Motor neuron (in vitro differentiated cells): ENCODE measurements at regions not wholly inside any gene's neighbourhood (a gene's known extent, or its start where the extent isn't known, plus 50 kb on each side); places are given as distances from the start of the nearest gene placed in this dataset.
A peak's percentile ranks its signal among the peaks of the same experiment; 100 is the strongest.
"Not testable (repeated sequence)": the region's sequence is repeated elsewhere in the genome, so short reads cannot be mapped to it uniquely, and the experiment has no call there.

Source experiments
- ATAC-seq, 8 experiments: fragments of 200-7000 bp; cut with Tn5 transposase; replicated peaks in 6 of 8; 2 replicates each; pipeline ENCODE4 v1.8.0; 2021; ENCODE audit warnings: mild to moderate bottlenecking in 8 of 8, moderate library complexity in 8 of 8
- H3K27ac ChIP-seq, 2 donors: fragments of 250-450 bp; sonication (Bioruptor Pico); 2 replicates each; pipeline ENCODE4 v1.9.0; 2021; ENCODE audit warnings: antibody characterized with exemption in 2 of 2, mild to moderate bottlenecking in 2 of 2, moderate library complexity in 1 of 2
- H3K4me1 ChIP-seq, 2 donors: fragments of 250-450 bp; sonication (Bioruptor Pico); replicated peaks in 1 of 2; 2 replicates each; pipeline ENCODE4 v1.6.1; 2021; ENCODE audit warnings: antibody characterized with exemption in 2 of 2, mild to moderate bottlenecking in 2 of 2, moderate library complexity in 1 of 2
- H3K4me3 ChIP-seq, 5 donors: fragments of 250-450 bp; sonication (Bioruptor Pico); 2 replicates each; pipeline ENCODE4 v1.9.0; 2021; ENCODE audit warnings: antibody characterized with exemption in 5 of 5, mild to moderate bottlenecking in 5 of 5, moderate library complexity in 4 of 5
- WGBS, 10 experiments: fragments of 450-650 bp; shearing (Covaris generic); methylation state at CpG; one replicate each; pipeline ENCODE4 v1.0.0; 2022; 5-methylcytosine and 5-hydroxymethylcytosine counted together
- in situ Hi-C, 9 experiments: fragments of 400-800 bp; cut with MboI; loops; one replicate each; pipeline ENCODE4 v1.15.0; 2021; ENCODE audit warnings: low sequenced_read_pairs in 9 of 9, low pct_unique_long_range_greater_than_20kb in 2 of 9; ENCODE audit not compliant: unreplicated experiment in 9 of 9

DNA sequence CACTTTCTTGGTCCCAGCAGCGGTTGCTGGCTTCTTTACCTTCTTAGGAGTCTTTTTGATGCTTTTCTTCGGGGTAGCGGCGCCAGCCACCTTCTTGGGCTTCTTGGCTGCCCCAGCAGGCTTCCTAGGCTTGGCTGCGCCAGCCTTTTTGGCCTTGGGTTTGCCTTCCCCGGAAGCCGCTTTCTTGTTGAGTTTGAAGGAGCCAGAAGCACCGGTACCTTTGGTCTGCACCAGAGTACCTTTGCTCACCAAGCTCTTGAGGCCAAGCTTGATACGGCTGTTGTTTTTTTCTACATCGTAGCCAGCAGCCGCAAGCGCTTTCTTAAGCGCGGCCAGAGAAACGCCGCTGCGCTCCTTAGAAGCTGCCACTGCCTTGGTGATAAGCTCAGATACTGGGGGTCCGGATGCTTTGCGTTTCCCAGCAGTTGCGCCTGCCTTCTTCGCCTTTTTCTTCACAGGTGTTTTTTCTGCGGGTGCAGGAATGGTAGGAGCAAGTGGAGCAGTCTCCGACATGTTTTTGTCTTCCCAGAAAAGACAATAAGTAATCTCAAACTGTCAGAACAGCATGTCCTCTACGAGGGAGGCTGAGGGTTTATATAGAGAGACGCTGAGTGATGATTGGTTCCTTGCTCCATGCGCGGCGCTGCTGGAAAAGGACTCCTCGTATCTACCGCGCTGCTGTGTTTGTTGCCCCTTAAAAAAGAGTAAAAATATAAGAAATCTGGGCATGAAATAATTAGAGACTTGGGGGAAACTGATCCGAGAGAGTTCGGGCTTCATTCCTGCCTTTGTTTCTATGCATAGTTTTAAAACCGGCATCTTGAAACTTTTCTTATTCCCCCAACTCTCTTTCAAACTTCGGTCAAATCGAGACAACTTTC is 130.3 kb upstream of the BTN3A2 start:
- Histone ChIP-seq H3K27ac (peak overlapping the region in 1 of 2 donors; percentile 8), H3K4me1 (peaks cover 9 to 11% of the 10 kb centered on the region in 2 donors), H3K4me3 (peak overlapping the region; percentile 49 to 66 (median 52))
- in situ Hi-C loops, result no loop called here
- WGBS, 10 experiments, result 0 to 9% (median 3%) methylated on average over 1 to 19 of the region's 36 CpGs
- peak; percentile 76 to 91 (median 87) for ATAC-seq

GRCh38 chr6:26235302-26235670 is 129.7 kb upstream of the BTN3A2 start:
- WGBS, 10 experiments, result 0 to 39% (median 8%) methylated on average over 1 to 3 of the region's 3 CpGs; no CpG with 5 or more reads in 2 of the 10 experiments
- H3K27ac ChIP-seq, result no peak overlapping the region
- ATAC-seq, result no peak
- H3K4me1 ChIP-seq, result peaks cover 9 to 11% of the 10 kb centered on the region in 2 donors
- peak overlapping the region; percentile 49 to 66 (median 52) for H3K4me3 ChIP-seq
- in situ Hi-C loops, result no loop called here

- in situ Hi-C loops, H3K27ac ChIP-seq, ATAC-seq, H3K4me3 ChIP-seq, H3K4me1 ChIP-seq: not testable (repeated sequence)
- WGBS, 10 experiments, result 94 to 100% (median 97%) methylated on average over 1 to 17 of the region's 18 CpGs
Measured at GRCh38 chr6:26239415-26239814, 125.6 kb upstream of the BTN3A2 start.

GRCh38 chr6:26240157-26241032 is 124.6 kb upstream of the BTN3A2 start:
- H3K4me3 ChIP-seq, result peak overlapping the region in 3 of 5 donors; percentile 5 to 31 (median 25)
- H3K27ac ChIP-seq, result no peak overlapping the region
- 1 to 88% (median 55%) methylated on average over 3 to 38 of the region's 49 CpGs for WGBS, 10 experiments
- no peaks in the 10 kb centered on the region for H3K4me1 ChIP-seq
- in situ Hi-C loops, result no loop called here
- peak in 4 of 8 experiments; percentile 24 to 87 (median 81) for ATAC-seq

- peak in 3 of 8 experiments; percentile 2 to 27 (median 5) for ATAC-seq
- 21 to 100% (median 75%) methylated on average over 1 to 24 of the region's 38 CpGs; no CpG with 5 or more reads in 2 of the 10 experiments for WGBS, 10 experiments
- no peak overlapping the region for H3K27ac ChIP-seq
- H3K4me3 ChIP-seq, result peak overlapping the region in 2 of 5 donors; percentile 25 to 31
- in situ Hi-C loops, result no loop called here
- H3K4me1 ChIP-seq, result no peaks in the 10 kb centered on the region
Measured at GRCh38 chr6:26241033-26241895, 123.7 kb upstream of the BTN3A2 start.

DNA sequence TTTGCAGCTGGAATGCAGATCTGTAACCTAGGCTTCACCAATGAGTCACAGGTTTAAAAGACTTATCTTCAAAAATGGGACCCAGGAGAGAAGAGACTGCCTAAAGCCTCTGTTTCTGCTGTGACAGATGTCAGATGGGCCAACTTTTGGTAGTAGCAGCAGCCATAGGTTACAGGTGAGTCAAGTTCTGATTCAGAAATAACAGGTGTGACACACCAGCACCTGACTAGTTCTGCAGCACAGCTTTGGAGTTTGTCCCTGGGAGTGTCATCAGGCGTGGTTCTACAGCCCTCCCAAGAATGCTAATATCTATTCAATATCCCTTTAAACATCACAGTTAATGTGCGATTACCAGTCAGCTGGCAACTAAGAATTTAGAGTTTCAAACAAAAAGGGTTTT is 121.9 kb upstream of the BTN3A2 start:
- WGBS, 10 experiments, result 13 to 100% (median 72%) methylated on average over 1 to 2 of the region's 2 CpGs; no CpG with 5 or more reads in 2 of the 10 experiments
- Histone ChIP-seq H3K4me1 (no peaks in the 10 kb centered on the region), H3K27ac (no peak overlapping the region), H3K4me3 (no peak overlapping the region)
- in situ Hi-C loops, result no loop called here
- peak in 1 of 8 experiments; percentile 3 for ATAC-seq

DNA sequence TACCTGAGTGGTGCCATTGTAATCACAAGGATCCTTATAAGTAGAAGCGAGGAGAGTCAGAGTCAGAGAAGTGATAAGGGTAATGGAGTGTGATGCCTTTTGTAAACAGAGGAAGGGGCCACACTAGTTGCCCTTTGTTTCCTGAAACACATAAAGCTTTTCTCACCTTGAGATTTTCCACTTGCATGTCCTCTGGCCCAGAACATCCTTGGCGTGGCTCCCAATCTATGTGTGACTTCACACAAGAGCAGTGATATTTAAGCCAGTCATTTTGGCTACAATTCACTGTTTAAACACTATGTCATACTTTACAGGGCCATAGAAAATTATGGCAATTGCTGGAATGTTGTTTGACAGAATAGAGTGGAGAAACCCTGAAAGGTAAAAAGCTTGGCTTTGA is 121.2 kb upstream of the BTN3A2 start:
- Histone ChIP-seq H3K4me3 (no peak overlapping the region), H3K4me1 (no peaks in the 10 kb centered on the region), H3K27ac (no peak overlapping the region)
- in situ Hi-C loops, result no loop called here
- ATAC-seq, result no peak
- WGBS, 10 experiments, result 60 to 100% (median 81%) methylated on average over 1 to 2 of the region's 2 CpGs; no CpG with 5 or more reads in 2 of the 10 experiments

DNA sequence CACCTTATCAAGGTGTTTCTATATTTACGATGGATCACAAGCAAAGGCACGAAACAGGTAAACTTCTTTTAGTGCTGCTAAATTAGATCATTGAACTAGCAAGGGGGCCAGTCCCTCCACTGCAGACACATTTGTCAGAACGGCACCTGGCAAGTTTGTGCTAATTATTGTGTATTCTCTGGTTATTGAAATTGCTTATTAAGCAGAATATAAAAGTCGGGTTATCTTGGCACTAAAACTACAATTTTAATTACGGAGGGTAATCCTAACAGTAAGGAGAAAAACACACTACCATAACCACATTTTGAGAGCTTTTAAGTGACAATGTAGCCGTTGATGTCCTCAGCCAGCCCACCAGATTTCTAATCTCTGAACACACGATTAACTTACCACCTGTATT is 118.9 kb upstream of the BTN3A2 start:
- ATAC-seq, result no peak
- Histone ChIP-seq H3K4me1 (peaks cover 0 to 4% of the 10 kb centered on the region in 2 donors), H3K4me3 (no peak overlapping the region), H3K27ac (no peak overlapping the region)
- in situ Hi-C loops, result no loop called here
- WGBS, 10 experiments, result 65 to 100% (median 95%) methylated on average over 3 to 7 of the region's 7 CpGs; no CpG with 5 or more reads in 1 of the 10 experiments

GRCh38 chr6:26246553-26246952 is 118.4 kb upstream of the BTN3A2 start:
- ATAC-seq, result no peak
- in situ Hi-C loops, result no loop called here
- Histone ChIP-seq H3K4me1 (peaks cover 0 to 4% of the 10 kb centered on the region in 2 donors), H3K27ac (no peak overlapping the region), H3K4me3 (no peak overlapping the region)
- 72 to 100% (median 96%) methylated on average over 2 to 17 of the region's 28 CpGs; no CpG with 5 or more reads in 2 of the 10 experiments for WGBS, 10 experiments

GRCh38 chr6:26249707-26249956 is 115.4 kb upstream of the BTN3A2 start:
- in situ Hi-C loops, result no loop called here
- WGBS, 10 experiments, result 0 to 60% (median 5%) methylated on average over 1 to 9 of the region's 13 CpGs
- Histone ChIP-seq H3K27ac (peak overlapping the region; percentile 69 to 73), H3K4me1 (peaks cover 5% of the 10 kb centered on the region in 2 donors), H3K4me3 (peak overlapping the region; percentile 57 to 71 (median 59))
- ATAC-seq, result peak in 6 of 8 experiments; percentile 12 to 50 (median 35)

DNA sequence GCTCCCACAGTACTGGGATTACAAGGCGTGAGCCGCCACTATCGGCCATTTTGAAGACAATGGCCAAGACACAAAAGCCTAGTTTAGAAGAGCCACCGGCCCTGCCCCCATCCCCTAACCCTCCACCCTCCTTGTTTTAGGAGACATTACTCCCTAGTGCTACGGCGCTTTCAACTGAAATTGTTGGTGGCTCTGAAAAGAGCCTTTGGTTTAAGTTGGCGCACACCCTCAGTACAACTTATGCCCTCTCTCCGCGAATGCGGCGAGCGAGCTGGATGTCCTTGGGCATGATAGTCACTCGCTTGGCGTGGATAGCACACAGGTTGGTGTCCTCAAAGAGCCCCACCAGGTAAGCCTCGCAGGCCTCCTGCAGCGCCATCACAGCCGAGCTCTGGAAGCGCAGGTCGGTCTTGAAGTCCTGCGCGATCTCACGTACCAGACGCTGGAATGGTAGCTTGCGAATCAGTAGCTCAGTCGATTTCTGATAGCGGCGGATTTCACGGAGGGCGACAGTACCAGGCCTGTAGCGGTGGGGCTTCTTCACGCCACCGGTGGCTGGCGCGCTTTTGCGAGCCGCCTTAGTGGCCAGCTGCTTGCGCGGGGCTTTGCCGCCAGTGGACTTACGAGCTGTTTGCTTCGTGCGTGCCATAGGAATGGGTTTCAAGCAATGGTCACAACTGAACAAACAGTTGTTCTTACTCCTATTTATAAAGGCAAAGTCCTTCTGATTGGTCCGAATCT is 114.9 kb upstream of the BTN3A2 start:
- Histone ChIP-seq H3K4me1 (peaks cover 8% of the 10 kb centered on the region in 2 donors), H3K4me3 (peak overlapping the region; percentile 57 to 71 (median 59)), H3K27ac (peak overlapping the region; percentile 69 to 73)
- ATAC-seq, result peak; percentile 18 to 72 (median 63)
- 0 to 50% (median 2%) methylated on average over 1 to 14 of the region's 43 CpGs; no CpG with 5 or more reads in 1 of the 10 experiments for WGBS, 10 experiments
- in situ Hi-C loops, result no loop called here

DNA sequence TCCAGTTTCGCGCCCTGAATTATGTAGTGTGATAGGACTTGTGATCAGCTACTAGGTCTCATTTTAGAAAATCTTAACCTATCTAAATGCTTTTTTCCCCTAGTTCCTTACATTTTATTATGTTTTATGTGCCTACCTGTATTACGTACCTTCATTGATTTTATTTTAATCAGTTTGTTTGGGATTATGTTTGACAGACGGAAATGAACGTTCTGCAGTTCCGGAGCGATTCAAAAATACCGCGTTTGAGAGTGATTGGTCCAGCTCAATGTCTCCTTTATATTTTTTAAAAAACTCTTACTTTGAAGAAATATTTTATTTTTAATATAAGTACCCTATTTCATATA is 114.3 kb upstream of the BTN3A2 start:
- no peak for ATAC-seq

More for the DNA sequence above, 114.3 kb upstream of the BTN3A2 start:
- Histone ChIP-seq H3K4me1 (peaks cover 8% of the 10 kb centered on the region in 2 donors), H3K4me3 (peak overlapping the region; percentile 57 to 71 (median 59)), H3K27ac (no peak overlapping the region)
- in situ Hi-C loops, result no loop called here
- 0 to 43% (median 2%) methylated on average over 1 to 9 of the region's 9 CpGs for WGBS, 10 experiments
